Testis (tissue), 2 donors: ENCODE measurements at regions not wholly inside any gene's neighbourhood (a gene's known extent, or its start where the extent isn't known, plus 50 kb on each side); places are given as distances from the start of the nearest gene placed in this dataset.

ENCODE experiments used
- CTCF ChIP-seq, 3 experiments: fragments of 450-650 bp in 2 of 3; fragments of 200-600 bp in 1 of 3; sonication (generic) in 1 of 3; IDR thresholded peaks; one replicate each; pipeline ENCODE4 v1.5.1; 2016 to 2019; ENCODE audit warnings: antibody characterized with exemption in 3 of 3, mild to moderate bottlenecking in 2 of 3, moderate library complexity in 1 of 3
- POLR2A ChIP-seq: fragments of 450-650 bp; IDR thresholded peaks from one replicate; pipeline ENCODE4 v1.6.1; 2017; ENCODE audit warnings: antibody characterized with exemption, mild to moderate bottlenecking, moderate library complexity

DNA sequence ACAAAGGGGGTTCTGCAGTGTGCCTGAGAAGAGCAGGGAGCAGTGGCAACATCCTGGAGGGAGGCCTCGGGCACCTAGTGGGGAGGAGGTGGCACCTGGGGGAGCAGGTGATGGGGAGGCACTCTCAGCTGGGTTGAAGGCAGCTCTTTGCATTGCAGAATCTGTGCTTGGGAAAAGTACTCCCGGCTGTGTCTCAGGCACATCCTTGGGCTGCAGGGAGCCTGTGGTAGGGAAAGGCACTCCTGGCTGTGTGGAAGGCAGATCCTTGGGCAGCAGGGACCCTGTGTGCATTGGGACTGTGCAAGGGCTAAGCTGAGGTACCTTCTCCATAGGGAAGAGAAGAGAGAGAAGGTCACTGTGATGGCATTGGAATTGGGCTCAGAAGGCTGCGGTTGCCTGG, 52.8 kb upstream of the ANTXRL start:
- no peak for TF ChIP-seq CTCF (IDR thresholded peaks at IDR 0.05)
- no peak for TF ChIP-seq POLR2A
